Type B pancreatic cell (in vitro differentiated cells): ENCODE measurements at regions not wholly inside any gene's neighbourhood (a gene's known extent, or its start where the extent isn't known, plus 50 kb on each side); places are given as distances from the start of the nearest gene placed in this dataset.
"Not testable (repeated sequence)": the region's sequence is repeated elsewhere in the genome, so short reads cannot be mapped to it uniquely, and the experiment has no call there.

Source experiments
- DNase-seq: peaks from one replicate; pipeline ENCODE4 v3.0.0; 2021; ENCODE audit warnings: mixed read lengths; ENCODE audit not compliant: unreplicated experiment; ENCODE audit errors: extremely low spot score
- H3K27ac Mint-ChIP-seq: 2 replicates; pipeline ENCODE4 v1.8.0; 2021; ENCODE audit warnings: mild to moderate bottlenecking, mixed read lengths
- H3K27me3 Mint-ChIP-seq: 2 replicates; pipeline ENCODE4 v1.8.0; 2021; ENCODE audit warnings: mixed read lengths
- H3K36me3 Mint-ChIP-seq: 2 replicates; pipeline ENCODE4 v1.8.0; 2021; ENCODE audit warnings: mixed read lengths
- H3K4me1 Mint-ChIP-seq: one replicate; pipeline ENCODE4 v1.8.0; 2021; ENCODE audit warnings: mixed read lengths; ENCODE audit not compliant: unreplicated experiment
- H3K4me3 Mint-ChIP-seq: 2 replicates; pipeline ENCODE4 v1.8.0; 2021; ENCODE audit warnings: mild to moderate bottlenecking, mixed read lengths
- H3K9me3 Mint-ChIP-seq: 2 replicates; pipeline ENCODE4 v1.8.0; 2021; ENCODE audit warnings: mixed read lengths
- TF ChIP-seq, protein P1 (sequence below): fragments of 200-600 bp; sonication (generic); conservative IDR thresholded peaks from 2 replicates; pipeline ENCODE4 v1.5.0; 2021; ENCODE audit warnings: antibody characterized with exemption, mild to moderate bottlenecking

GRCh38 chr4:77282305-77282704 is 125.3 kb downstream of the CCNG2 start:
- DNase-seq = no peak
- Mint-ChIP-seq H3K27ac (no peak overlapping the region), H3K36me3 (no peaks in the 10 kb centered on the region), H3K4me1 (no peaks in the 10 kb centered on the region), H3K9me3 (no peaks in the 10 kb centered on the region), H3K4me3 (no peak overlapping the region), H3K27me3 (peaks cover 55% of the 10 kb centered on the region)
- TF ChIP-seq, protein P1, sequence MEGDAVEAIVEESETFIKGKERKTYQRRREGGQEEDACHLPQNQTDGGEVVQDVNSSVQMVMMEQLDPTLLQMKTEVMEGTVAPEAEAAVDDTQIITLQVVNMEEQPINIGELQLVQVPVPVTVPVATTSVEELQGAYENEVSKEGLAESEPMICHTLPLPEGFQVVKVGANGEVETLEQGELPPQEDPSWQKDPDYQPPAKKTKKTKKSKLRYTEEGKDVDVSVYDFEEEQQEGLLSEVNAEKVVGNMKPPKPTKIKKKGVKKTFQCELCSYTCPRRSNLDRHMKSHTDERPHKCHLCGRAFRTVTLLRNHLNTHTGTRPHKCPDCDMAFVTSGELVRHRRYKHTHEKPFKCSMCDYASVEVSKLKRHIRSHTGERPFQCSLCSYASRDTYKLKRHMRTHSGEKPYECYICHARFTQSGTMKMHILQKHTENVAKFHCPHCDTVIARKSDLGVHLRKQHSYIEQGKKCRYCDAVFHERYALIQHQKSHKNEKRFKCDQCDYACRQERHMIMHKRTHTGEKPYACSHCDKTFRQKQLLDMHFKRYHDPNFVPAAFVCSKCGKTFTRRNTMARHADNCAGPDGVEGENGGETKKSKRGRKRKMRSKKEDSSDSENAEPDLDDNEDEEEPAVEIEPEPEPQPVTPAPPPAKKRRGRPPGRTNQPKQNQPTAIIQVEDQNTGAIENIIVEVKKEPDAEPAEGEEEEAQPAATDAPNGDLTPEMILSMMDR = no peak

DNA sequence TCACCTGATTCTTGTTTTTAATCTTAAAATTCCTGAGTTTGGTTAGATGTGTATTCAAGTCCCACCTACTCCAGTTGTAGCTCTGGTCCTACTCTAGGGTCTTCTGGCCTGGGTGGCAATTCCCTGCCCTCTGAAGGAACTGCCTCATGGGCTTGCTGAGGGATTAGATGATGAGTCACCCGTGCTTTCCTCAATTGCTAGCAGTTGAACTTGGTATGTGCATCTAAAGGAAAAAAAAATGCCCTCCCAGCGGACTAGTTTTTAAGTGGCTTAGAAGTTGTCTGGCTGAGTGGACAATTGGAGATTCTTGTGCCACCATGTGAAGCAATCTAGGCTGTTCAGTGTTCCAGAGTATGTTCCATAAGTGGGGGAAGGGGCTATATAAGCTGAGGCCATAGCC is 127.0 kb downstream of the CCNG2 start:
- TF ChIP-seq, protein P1 = no peak

DNA sequence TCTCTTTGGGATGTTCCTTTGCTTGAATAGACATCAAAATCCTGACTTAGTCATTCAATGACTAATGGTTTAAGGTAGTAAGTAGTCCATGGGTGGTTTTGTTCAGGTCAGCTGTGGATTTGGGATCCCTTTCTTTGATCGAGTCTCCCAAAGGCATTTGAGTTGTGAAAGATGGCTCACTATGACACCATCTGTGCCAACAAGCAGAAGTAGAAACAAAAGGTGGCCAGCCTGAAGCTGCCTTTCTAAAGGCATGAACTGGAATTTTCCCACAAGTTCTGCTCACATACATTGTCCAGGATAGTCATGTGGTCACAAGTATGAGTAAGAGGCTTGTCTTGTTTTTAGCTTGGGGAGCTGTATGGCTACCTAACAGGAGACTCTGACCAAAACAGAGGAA is 129.9 kb downstream of the CCNG2 start:
- no peak overlapping the region for H3K4me3 Mint-ChIP-seq
- TF ChIP-seq, protein P1 = no peak
- no peak overlapping the region for H3K27ac Mint-ChIP-seq
- DNase-seq = no peak
- peaks cover 45% of the 10 kb centered on the region for H3K27me3 Mint-ChIP-seq
- H3K4me1 Mint-ChIP-seq = no peaks in the 10 kb centered on the region
- no peaks in the 10 kb centered on the region for H3K36me3 Mint-ChIP-seq
- H3K9me3 Mint-ChIP-seq = no peaks in the 10 kb centered on the region

More for the DNA sequence above, 127.0 kb downstream of the CCNG2 start:
- Mint-ChIP-seq H3K27me3 (peaks cover 56% of the 10 kb centered on the region), H3K4me3 (no peak overlapping the region), H3K27ac (no peak overlapping the region), H3K9me3 (no peaks in the 10 kb centered on the region), H3K36me3 (no peaks in the 10 kb centered on the region), H3K4me1 (no peaks in the 10 kb centered on the region)
- no peak for DNase-seq

GRCh38 chr4:77293426-77293825 is 136.4 kb downstream of the CCNG2 start:
- H3K4me1 Mint-ChIP-seq = no peaks in the 10 kb centered on the region
- no peaks in the 10 kb centered on the region for H3K36me3 Mint-ChIP-seq
- H3K4me3 Mint-ChIP-seq = no peak overlapping the region
- H3K27ac Mint-ChIP-seq = no peak overlapping the region
- TF ChIP-seq, protein P1 = no peak
- H3K9me3 Mint-ChIP-seq = peaks cover 2% of the 10 kb centered on the region
- peaks cover 25% of the 10 kb centered on the region for H3K27me3 Mint-ChIP-seq
- no peak for DNase-seq

DNA sequence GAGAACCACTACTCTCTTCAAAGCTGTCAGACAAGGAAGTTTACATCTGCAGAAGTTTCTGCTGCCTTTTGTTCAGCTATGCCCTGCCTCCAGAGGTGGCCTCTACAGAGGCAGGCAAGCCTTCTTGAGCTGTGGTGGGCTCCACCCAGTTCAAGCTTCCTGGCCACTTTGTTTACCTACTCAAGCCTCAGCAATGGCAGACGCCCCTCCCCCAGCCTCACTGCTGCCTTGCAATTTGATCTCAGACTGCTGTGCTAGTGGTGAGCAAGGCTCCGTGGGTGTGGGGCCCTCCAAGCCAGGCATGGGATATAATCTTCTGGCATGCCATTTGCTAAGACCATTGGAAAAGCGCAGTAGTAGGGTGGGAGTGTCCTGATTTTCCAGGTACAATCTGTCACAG is 144.0 kb downstream of the CCNG2 start:
- H3K4me1 Mint-ChIP-seq, H3K36me3 Mint-ChIP-seq, DNase-seq, H3K4me3 Mint-ChIP-seq, H3K27ac Mint-ChIP-seq: not testable (repeated sequence)
- Mint-ChIP-seq H3K27me3 (peaks cover 11% of the 10 kb centered on the region), H3K9me3 (peaks cover 11% of the 10 kb centered on the region)

DNA sequence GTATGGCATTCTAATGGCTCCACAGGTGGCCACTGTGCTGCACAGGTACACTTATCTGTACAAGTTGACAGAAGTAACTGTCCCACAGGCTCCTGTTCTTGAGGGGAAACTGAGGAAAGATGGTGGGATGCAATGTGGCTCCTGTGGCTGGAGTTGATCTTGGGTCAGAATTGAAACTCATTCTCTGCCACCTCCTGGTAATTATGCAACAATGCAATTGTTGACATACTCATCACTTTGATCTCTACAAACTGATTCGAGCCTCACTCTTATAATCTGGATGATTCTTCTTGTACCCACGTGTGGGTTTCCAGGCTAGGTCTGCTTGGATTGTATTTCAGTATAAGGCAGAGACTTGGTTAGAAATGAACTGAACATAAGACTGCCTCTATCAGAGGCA is 148.8 kb downstream of the CCNG2 start:
- DNase-seq = no peak
- H3K4me3 Mint-ChIP-seq = no peak overlapping the region
- no peaks in the 10 kb centered on the region for H3K27me3 Mint-ChIP-seq
- peaks cover 5% of the 10 kb centered on the region for H3K9me3 Mint-ChIP-seq
- H3K4me1 Mint-ChIP-seq = peaks cover 2% of the 10 kb centered on the region
- H3K36me3 Mint-ChIP-seq = no peaks in the 10 kb centered on the region
- H3K27ac Mint-ChIP-seq = no peak overlapping the region
- TF ChIP-seq, protein P1 = no peak
